LNCaP clone FGC (cell line): ENCODE measurements at regions not wholly inside any gene's neighbourhood (a gene's known extent, or its start where the extent isn't known, plus 50 kb on each side); places are given as distances from the start of the nearest gene placed in this dataset.

Experiments
- DNase-seq: peaks from one replicate; pipeline ENCODE4 v3.0.0-alpha.2; 2011; ENCODE audit warnings: low read depth
- H3K4me3 ChIP-seq: 2 replicates; pipeline ENCODE4 v1.5.1; 2011; ENCODE audit warnings: mild to moderate bottlenecking, low read depth, low read length, control low read depth
- CTCF ChIP-seq: IDR thresholded peaks from 2 replicates; pipeline ENCODE4 v1.5.1; 2012; ENCODE audit warnings: mild to moderate bottlenecking; ENCODE audit not compliant: control insufficient read depth, insufficient read depth; ENCODE audit errors: extremely low read depth

GRCh38 chr12:27900920-27901879 is 71.3 kb downstream of the PTHLH start:
- TF ChIP-seq CTCF: no peak
- no peak for DNase-seq
- H3K4me3 ChIP-seq: no peak overlapping the region

GRCh38 chr12:27899151-27899661 is 73.3 kb downstream of the PTHLH start:
- H3K4me3 ChIP-seq: no peak overlapping the region
- no peak for TF ChIP-seq CTCF
- DNase-seq: no peak

- no peak for DNase-seq
- TF ChIP-seq CTCF: no peak
- no peak overlapping the region for H3K4me3 ChIP-seq
Measured at GRCh38 chr12:27898022-27898421, 74.5 kb downstream of the PTHLH start.

GRCh38 chr12:27896419-27896990 is 76.0 kb downstream of the PTHLH start:
- H3K4me3 ChIP-seq: no peak overlapping the region
- DNase-seq: no peak
- TF ChIP-seq CTCF: no peak

- no peak overlapping the region for H3K4me3 ChIP-seq
- DNase-seq: no peak
- no peak for TF ChIP-seq CTCF
Measured at GRCh38 chr12:27894309-27894708, 78.2 kb downstream of the PTHLH start.

GRCh38 chr12:27879708-27880107 is 92.8 kb downstream of the PTHLH start:
- DNase-seq: no peak
- H3K4me3 ChIP-seq: no peak overlapping the region
- TF ChIP-seq CTCF: no peak

GRCh38 chr12:27875677-27876076 is 95.6 kb upstream of the MANSC4 start:
- no peak for DNase-seq
- no peak for TF ChIP-seq CTCF
- no peak overlapping the region for H3K4me3 ChIP-seq
